Left lung (tissue), 4 donors: ENCODE measurements at regions not wholly inside any gene's neighbourhood (a gene's known extent, or its start where the extent isn't known, plus 50 kb on each side); places are given as distances from the start of the nearest gene placed in this dataset.

ENCODE experiments used
- ATAC-seq: fragments of 200-7000 bp; cut with Tn5 transposase; one replicate; pipeline ENCODE4 v1.9.1; 2020; ENCODE audit warnings: moderate library complexity
- DNase-seq, 4 donors: peaks; one replicate each; pipeline ENCODE4 v3.0.0-alpha.2; 2013 to 2020
- H3K27ac ChIP-seq, 2 donors: fragments of 200-600 bp; sonication (generic) in 1 of 2; one replicate each; pipeline versions ENCODE4 v1.5.0 to v1.8.0; 2020 to 2021
- H3K27me3 ChIP-seq, 2 donors: fragments of 200-600 bp; sonication (generic) in 1 of 2; one replicate each; pipeline versions ENCODE4 v1.5.0 to v1.8.0; 2020 to 2021
- H3K36me3 ChIP-seq, 2 donors: fragments of 200-600 bp; sonication (generic) in 1 of 2; one replicate each; pipeline versions ENCODE4 v1.5.0 to v1.8.0; 2020 to 2021
- H3K4me1 ChIP-seq, 2 donors: fragments of 200-600 bp; one replicate each; pipeline ENCODE4 v1.8.0; 2021
- H3K4me3 ChIP-seq, 2 donors: fragments of 200-600 bp; sonication (generic) in 1 of 2; one replicate each; pipeline versions ENCODE4 v1.5.0 to v1.8.0; 2020 to 2021; ENCODE audit warnings: mild to moderate bottlenecking in 1 of 2
- H3K9me3 ChIP-seq, 2 donors: fragments of 200-600 bp; sonication (generic) in 1 of 2; one replicate each; pipeline versions ENCODE4 v1.5.0 to v1.8.0; 2020 to 2021
- CTCF ChIP-seq, 2 donors: fragments of 200-600 bp; sonication (generic) in 1 of 2; IDR thresholded peaks; one replicate each; pipeline versions ENCODE4 v1.5.0 to v1.8.0; 2021; ENCODE audit warnings: antibody characterized with exemption in 2 of 2
- intact Hi-C, 2 donors: fragments of 100-400 bp; cut with DNase I; formaldehyde crosslinking; loops; one replicate each; pipeline versions ENCODE4 v1.11.2 to v1.14.2; 2022
- donor health status: DM: no; HTN: yes; CAD: no.
- donor health status: DM: no; HTN: no; CAD: no.

GRCh38 chr10:29140151-29140550 is 148.7 kb upstream of the LYZL1 start:
- ATAC-seq (no peak), DNase-seq (no peak)
- H3K27me3 ChIP-seq, result peaks cover 0 to 14% of the 10 kb centered on the region in 2 donors
- intact Hi-C loops, result no loop called here
- no peak overlapping the region for H3K27ac ChIP-seq
- no peaks in the 10 kb centered on the region for H3K36me3 ChIP-seq
- H3K4me3 ChIP-seq, result no peak overlapping the region
- no peak for TF ChIP-seq CTCF (IDR thresholded peaks at IDR 0.05)
- H3K9me3 ChIP-seq, result no peaks in the 10 kb centered on the region
- H3K4me1 ChIP-seq, result no peaks in the 10 kb centered on the region

- no peaks in the 10 kb centered on the region for H3K9me3 ChIP-seq
- no peaks in the 10 kb centered on the region for H3K36me3 ChIP-seq
- H3K27me3 ChIP-seq, result peaks cover 0 to 14% of the 10 kb centered on the region in 2 donors
- H3K4me1 ChIP-seq, result no peaks in the 10 kb centered on the region
- no peak for TF ChIP-seq CTCF (IDR thresholded peaks at IDR 0.05)
- no peak overlapping the region for H3K4me3 ChIP-seq
- intact Hi-C loops, result no loop called here
- DNase-seq (no peak), ATAC-seq (no peak)
- H3K27ac ChIP-seq, result no peak overlapping the region
Observed at GRCh38 chr10:29140991-29141390, 147.9 kb upstream of the LYZL1 start.

GRCh38 chr10:29141761-29142160 is 147.1 kb upstream of the LYZL1 start:
- DNase-seq, result no peak
- Histone ChIP-seq H3K9me3 (no peaks in the 10 kb centered on the region), H3K27ac (no peak overlapping the region), H3K27me3 (peaks cover 0 to 14% of the 10 kb centered on the region in 2 donors), H3K4me3 (no peak overlapping the region), H3K4me1 (no peaks in the 10 kb centered on the region), H3K36me3 (no peaks in the 10 kb centered on the region)
- ATAC-seq, result peak; percentile 65
- TF ChIP-seq CTCF (IDR thresholded peaks at IDR 0.05), result no peak
- intact Hi-C loops, result no loop called here

GRCh38 chr10:29142516-29143314 is 146.2 kb upstream of the LYZL1 start:
- TF ChIP-seq CTCF (IDR thresholded peaks at IDR 0.05), result no peak
- H3K27ac ChIP-seq, result no peak overlapping the region
- H3K36me3 ChIP-seq, result no peaks in the 10 kb centered on the region
- ATAC-seq (no peak), DNase-seq (no peak)
- H3K9me3 ChIP-seq, result no peaks in the 10 kb centered on the region
- no peaks in the 10 kb centered on the region for H3K4me1 ChIP-seq
- intact Hi-C loops, result no loop called here
- H3K4me3 ChIP-seq, result no peak overlapping the region
- peaks cover 0 to 14% of the 10 kb centered on the region in 2 donors for H3K27me3 ChIP-seq

GRCh38 chr10:29144126-29144525 is 144.7 kb upstream of the LYZL1 start:
- ATAC-seq, result no peak

More at GRCh38 chr10:29144126-29144525, 144.7 kb upstream of the LYZL1 start:
- no peak overlapping the region for H3K27ac ChIP-seq
- no peaks in the 10 kb centered on the region for H3K36me3 ChIP-seq
- no peak overlapping the region for H3K4me3 ChIP-seq
- TF ChIP-seq CTCF (IDR thresholded peaks at IDR 0.05), result no peak
- no peak for DNase-seq
- peaks cover 0 to 14% of the 10 kb centered on the region in 2 donors for H3K27me3 ChIP-seq
- H3K4me1 ChIP-seq, result no peaks in the 10 kb centered on the region
- H3K9me3 ChIP-seq, result no peaks in the 10 kb centered on the region
- intact Hi-C loops, result no loop called here
